SK-N-SH treated with all-trans-retinoic acid at 6 μM for 48 hours (cell line): ENCODE measurements at regions not wholly inside any gene's neighbourhood (a gene's known extent, or its start where the extent isn't known, plus 50 kb on each side); places are given as distances from the start of the nearest gene placed in this dataset.

Experiments
- ATAC-seq: fragments of 200-7000 bp; cut with Tn5 transposase; 3 replicates; pipeline ENCODE4 v1.9.1; 2020; ENCODE audit warnings: mild to moderate bottlenecking, moderate library complexity
- BACH2 ChIP-seq: fragments of 250-450 bp; sonication (Bioruptor Pico); IDR thresholded peaks from 2 replicates; pipeline ENCODE4 v1.9.0; 2021; ENCODE audit warnings: mild to moderate bottlenecking, borderline replicate concordance
- CSDC2 ChIP-seq: fragments of 250-450 bp; sonication (Bioruptor Pico); IDR thresholded peaks from 2 replicates; pipeline ENCODE4 v1.5.0; 2020; ENCODE audit warnings: mild to moderate bottlenecking, moderate library complexity
- ESRRG ChIP-seq: fragments of 250-450 bp; sonication (Bioruptor Pico); IDR thresholded peaks from 2 replicates; pipeline ENCODE4 v1.6.1; 2021; ENCODE audit warnings: mild to moderate bottlenecking
- GLIS3 ChIP-seq: fragments of 250-450 bp; sonication (Bioruptor Pico); IDR thresholded peaks from 2 replicates; pipeline ENCODE4 v1.5.0; 2020; ENCODE audit warnings: mild to moderate bottlenecking, moderate library complexity
- ISL1 ChIP-seq: fragments of 250-450 bp; sonication (Bioruptor Pico); IDR thresholded peaks from 2 replicates; pipeline ENCODE4 v2.1.2; 2022; ENCODE audit warnings: mild to moderate bottlenecking, moderate library complexity
- OSR1 ChIP-seq: fragments of 250-450 bp; sonication (Bioruptor Pico); IDR thresholded peaks from 2 replicates; pipeline ENCODE4 v1.8.0; 2022; ENCODE audit warnings: moderate library complexity, mild to moderate bottlenecking, inconsistent platforms
- PPARA ChIP-seq: fragments of 250-450 bp; sonication (Bioruptor Pico); IDR thresholded peaks from 2 replicates; pipeline ENCODE4 v1.5.0; 2020; ENCODE audit warnings: mild to moderate bottlenecking, borderline replicate concordance
- RARB ChIP-seq: fragments of 250-450 bp; sonication (Bioruptor Pico); IDR thresholded peaks from 2 replicates; pipeline ENCODE4 v1.8.0; 2021; ENCODE audit warnings: mild to moderate bottlenecking, moderate library complexity
- SNAI2 ChIP-seq: fragments of 250-450 bp; sonication (Bioruptor Pico); IDR thresholded peaks from 2 replicates; pipeline ENCODE4 v1.5.0; 2020; ENCODE audit warnings: mild to moderate bottlenecking, moderate library complexity
- TCF4 ChIP-seq: fragments of 250-450 bp; sonication (Bioruptor Pico); IDR thresholded peaks from 2 replicates; pipeline ENCODE4 v1.8.0; 2021; ENCODE audit warnings: mild to moderate bottlenecking, moderate library complexity, borderline replicate concordance
- TOX ChIP-seq: fragments of 250-450 bp; sonication (Bioruptor Pico); IDR thresholded peaks from 2 replicates; pipeline ENCODE4 v1.8.0; 2021; ENCODE audit warnings: mild to moderate bottlenecking, moderate library complexity, borderline replicate concordance
- ZC3H10 ChIP-seq: fragments of 250-450 bp; sonication (Bioruptor Pico); IDR thresholded peaks from 2 replicates; pipeline ENCODE4 v1.5.1; 2021; ENCODE audit warnings: mild to moderate bottlenecking, moderate library complexity
- ZFP3 ChIP-seq: fragments of 250-450 bp; sonication (Bioruptor Pico); IDR thresholded peaks from 2 replicates; pipeline ENCODE4 v1.5.0; 2020; ENCODE audit warnings: mild to moderate bottlenecking, moderate library complexity
- ZFP30 ChIP-seq: fragments of 450-650 bp; formaldehyde crosslinking; IDR thresholded peaks from 2 replicates; pipeline ENCODE4 v1.5.0; 2022; ENCODE audit warnings: mild to moderate bottlenecking, moderate library complexity
- ZNF565 ChIP-seq: fragments of 450-650 bp; formaldehyde crosslinking; conservative IDR thresholded peaks from 2 replicates; pipeline ENCODE4 v1.5.0; 2020; ENCODE audit warnings: low read depth, mild to moderate bottlenecking, moderate library complexity
- ZNF70 ChIP-seq: fragments of 450-650 bp; formaldehyde crosslinking; IDR thresholded peaks from 2 replicates; pipeline ENCODE4 v1.5.0; 2020; ENCODE audit warnings: mild to moderate bottlenecking, moderate library complexity
- ZNF8 ChIP-seq: fragments of 450-650 bp; formaldehyde crosslinking; IDR thresholded peaks from 2 replicates; pipeline ENCODE4 v1.5.0; 2020; ENCODE audit warnings: mild to moderate bottlenecking, moderate library complexity
- TF ChIP-seq, protein P1 (sequence below): fragments of 250-450 bp; sonication (Bioruptor Pico); IDR thresholded peaks from 2 replicates; pipeline ENCODE4 v1.5.0; 2020; ENCODE audit warnings: mild to moderate bottlenecking, moderate library complexity
- TF ChIP-seq, protein P2 (sequence below): fragments of 250-450 bp; sonication (Bioruptor Pico); IDR thresholded peaks from 2 replicates; pipeline ENCODE4 v1.8.0; 2021; ENCODE audit warnings: low read depth, mild to moderate bottlenecking, moderate library complexity, borderline replicate concordance
- TF ChIP-seq, protein P3 (sequence below): fragments of 250-450 bp; sonication (Bioruptor Pico); IDR thresholded peaks from 2 replicates; pipeline ENCODE4 v1.8.0; 2020; ENCODE audit warnings: mild to moderate bottlenecking, moderate library complexity, borderline replicate concordance
- TF ChIP-seq, protein P4 (sequence below): fragments of 250-450 bp; sonication (Bioruptor Pico); IDR thresholded peaks from 2 replicates; pipeline ENCODE4 v1.5.1; 2021; ENCODE audit warnings: mild to moderate bottlenecking, moderate library complexity
- TF ChIP-seq, protein P5 (sequence below): fragments of 250-450 bp; sonication (Bioruptor Pico); IDR thresholded peaks from 2 replicates; pipeline ENCODE4 v1.5.1; 2020; ENCODE audit warnings: low read depth, mild to moderate bottlenecking, moderate library complexity

DNA sequence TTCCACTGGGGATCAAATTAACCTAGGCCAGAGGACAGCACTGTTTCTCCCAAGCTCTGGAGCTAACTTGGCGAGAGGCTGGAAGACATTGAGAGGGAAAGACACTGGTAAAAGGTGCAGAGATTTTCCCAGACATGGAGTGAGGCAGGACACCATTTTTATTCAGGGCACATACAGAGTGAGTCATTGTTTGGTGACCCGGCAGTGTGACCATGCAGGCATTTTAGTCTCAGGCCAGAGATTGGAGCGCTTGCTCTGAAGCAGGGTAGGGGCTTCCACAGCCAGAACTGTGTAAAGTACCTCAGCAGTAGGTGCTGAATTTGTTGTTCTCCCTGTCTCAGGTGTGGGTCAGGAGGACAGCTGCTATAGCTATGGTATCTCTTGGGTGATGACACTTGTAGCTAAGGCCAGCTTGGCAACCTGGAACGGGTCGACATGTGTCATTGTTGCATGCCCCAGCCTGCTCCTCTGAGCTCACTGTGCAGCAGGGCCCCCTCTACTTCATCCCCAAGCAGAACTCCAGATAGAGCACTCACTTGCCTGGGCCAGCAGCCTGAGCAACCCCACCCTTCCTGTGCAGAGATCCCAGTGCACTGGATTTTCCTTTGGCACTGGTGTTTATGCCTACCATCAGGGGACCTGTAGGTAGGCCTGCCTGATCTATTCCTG lies 79.8 kb upstream of the ATP8A1 start:
- TF ChIP-seq SNAI2 (no peak), GLIS3 (no peak), TOX (CRISPR knock-in tag) (no peak), ZNF70 (CRISPR knock-in tag) (no peak), ISL1 (CRISPR knock-in tag) (no peak), ZFP3 (CRISPR knock-in tag) (no peak), ZNF565 (CRISPR knock-in tag) (no peak), CSDC2 (CRISPR knock-in tag) (no peak), RARB (CRISPR knock-in tag) (no peak), BACH2 (CRISPR knock-in tag) (no peak), ZNF8 (CRISPR knock-in tag) (no peak), ZFP30 (CRISPR knock-in tag) (no peak), ESRRG (CRISPR knock-in tag) (no peak), PPARA (CRISPR knock-in tag) (no peak), TCF4 (CRISPR knock-in tag) (no peak), OSR1 (CRISPR knock-in tag) (no peak)
- TF ChIP-seq, protein P1, sequence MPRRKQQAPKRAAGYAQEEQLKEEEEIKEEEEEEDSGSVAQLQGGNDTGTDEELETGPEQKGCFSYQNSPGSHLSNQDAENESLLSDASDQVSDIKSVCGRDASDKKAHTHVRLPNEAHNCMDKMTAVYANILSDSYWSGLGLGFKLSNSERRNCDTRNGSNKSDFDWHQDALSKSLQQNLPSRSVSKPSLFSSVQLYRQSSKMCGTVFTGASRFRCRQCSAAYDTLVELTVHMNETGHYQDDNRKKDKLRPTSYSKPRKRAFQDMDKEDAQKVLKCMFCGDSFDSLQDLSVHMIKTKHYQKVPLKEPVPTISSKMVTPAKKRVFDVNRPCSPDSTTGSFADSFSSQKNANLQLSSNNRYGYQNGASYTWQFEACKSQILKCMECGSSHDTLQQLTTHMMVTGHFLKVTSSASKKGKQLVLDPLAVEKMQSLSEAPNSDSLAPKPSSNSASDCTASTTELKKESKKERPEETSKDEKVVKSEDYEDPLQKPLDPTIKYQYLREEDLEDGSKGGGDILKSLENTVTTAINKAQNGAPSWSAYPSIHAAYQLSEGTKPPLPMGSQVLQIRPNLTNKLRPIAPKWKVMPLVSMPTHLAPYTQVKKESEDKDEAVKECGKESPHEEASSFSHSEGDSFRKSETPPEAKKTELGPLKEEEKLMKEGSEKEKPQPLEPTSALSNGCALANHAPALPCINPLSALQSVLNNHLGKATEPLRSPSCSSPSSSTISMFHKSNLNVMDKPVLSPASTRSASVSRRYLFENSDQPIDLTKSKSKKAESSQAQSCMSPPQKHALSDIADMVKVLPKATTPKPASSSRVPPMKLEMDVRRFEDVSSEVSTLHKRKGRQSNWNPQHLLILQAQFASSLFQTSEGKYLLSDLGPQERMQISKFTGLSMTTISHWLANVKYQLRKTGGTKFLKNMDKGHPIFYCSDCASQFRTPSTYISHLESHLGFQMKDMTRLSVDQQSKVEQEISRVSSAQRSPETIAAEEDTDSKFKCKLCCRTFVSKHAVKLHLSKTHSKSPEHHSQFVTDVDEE (CRISPR knock-in tag): no peak
- TF ChIP-seq, protein P2, sequence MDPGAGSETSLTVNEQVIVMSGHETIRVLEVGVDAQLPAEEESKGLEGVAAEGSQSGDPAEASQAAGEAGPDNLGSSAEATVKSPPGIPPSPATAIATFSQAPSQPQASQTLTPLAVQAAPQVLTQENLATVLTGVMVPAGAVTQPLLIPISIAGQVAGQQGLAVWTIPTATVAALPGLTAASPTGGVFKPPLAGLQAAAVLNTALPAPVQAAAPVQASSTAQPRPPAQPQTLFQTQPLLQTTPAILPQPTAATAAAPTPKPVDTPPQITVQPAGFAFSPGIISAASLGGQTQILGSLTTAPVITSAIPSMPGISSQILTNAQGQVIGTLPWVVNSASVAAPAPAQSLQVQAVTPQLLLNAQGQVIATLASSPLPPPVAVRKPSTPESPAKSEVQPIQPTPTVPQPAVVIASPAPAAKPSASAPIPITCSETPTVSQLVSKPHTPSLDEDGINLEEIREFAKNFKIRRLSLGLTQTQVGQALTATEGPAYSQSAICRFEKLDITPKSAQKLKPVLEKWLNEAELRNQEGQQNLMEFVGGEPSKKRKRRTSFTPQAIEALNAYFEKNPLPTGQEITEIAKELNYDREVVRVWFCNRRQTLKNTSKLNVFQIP (CRISPR knock-in tag): no peak
- TF ChIP-seq, protein P3, sequence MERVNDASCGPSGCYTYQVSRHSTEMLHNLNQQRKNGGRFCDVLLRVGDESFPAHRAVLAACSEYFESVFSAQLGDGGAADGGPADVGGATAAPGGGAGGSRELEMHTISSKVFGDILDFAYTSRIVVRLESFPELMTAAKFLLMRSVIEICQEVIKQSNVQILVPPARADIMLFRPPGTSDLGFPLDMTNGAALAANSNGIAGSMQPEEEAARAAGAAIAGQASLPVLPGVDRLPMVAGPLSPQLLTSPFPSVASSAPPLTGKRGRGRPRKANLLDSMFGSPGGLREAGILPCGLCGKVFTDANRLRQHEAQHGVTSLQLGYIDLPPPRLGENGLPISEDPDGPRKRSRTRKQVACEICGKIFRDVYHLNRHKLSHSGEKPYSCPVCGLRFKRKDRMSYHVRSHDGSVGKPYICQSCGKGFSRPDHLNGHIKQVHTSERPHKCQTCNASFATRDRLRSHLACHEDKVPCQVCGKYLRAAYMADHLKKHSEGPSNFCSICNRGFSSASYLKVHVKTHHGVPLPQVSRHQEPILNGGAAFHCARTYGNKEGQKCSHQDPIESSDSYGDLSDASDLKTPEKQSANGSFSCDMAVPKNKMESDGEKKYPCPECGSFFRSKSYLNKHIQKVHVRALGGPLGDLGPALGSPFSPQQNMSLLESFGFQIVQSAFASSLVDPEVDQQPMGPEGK (CRISPR knock-in tag): no peak
- TF ChIP-seq, protein P4, sequence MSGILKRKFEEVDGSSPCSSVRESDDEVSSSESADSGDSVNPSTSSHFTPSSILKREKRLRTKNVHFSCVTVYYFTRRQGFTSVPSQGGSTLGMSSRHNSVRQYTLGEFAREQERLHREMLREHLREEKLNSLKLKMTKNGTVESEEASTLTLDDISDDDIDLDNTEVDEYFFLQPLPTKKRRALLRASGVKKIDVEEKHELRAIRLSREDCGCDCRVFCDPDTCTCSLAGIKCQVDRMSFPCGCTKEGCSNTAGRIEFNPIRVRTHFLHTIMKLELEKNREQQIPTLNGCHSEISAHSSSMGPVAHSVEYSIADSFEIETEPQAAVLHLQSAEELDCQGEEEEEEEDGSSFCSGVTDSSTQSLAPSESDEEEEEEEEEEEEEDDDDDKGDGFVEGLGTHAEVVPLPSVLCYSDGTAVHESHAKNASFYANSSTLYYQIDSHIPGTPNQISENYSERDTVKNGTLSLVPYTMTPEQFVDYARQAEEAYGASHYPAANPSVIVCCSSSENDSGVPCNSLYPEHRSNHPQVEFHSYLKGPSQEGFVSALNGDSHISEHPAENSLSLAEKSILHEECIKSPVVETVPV (CRISPR knock-in tag): no peak
- ATAC-seq: no peak

DNA sequence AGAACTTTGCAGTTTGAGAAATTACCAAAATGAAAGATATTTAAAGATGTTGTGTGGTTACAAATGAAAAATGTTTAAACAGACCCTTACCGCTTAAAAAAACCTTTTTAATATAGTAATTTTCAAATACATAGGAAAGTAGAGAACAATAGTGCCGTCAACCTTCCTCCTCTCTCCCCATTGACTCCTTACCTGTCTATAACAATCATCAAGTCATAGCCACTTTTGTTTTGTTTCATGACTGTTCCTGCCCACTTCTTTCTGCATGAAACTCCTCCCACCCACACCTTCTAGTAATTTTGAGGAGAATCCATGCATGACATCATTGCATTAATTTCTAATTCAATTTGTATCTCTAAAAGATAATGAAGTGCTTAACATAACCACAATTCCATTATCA lies 76.5 kb upstream of the ATP8A1 start:
- no peak for ATAC-seq
- TF ChIP-seq TOX (CRISPR knock-in tag) (no peak), OSR1 (CRISPR knock-in tag) (no peak), ZNF8 (CRISPR knock-in tag) (no peak), ZC3H10 (CRISPR knock-in tag) (no peak), ZNF70 (CRISPR knock-in tag) (no peak), ZFP3 (CRISPR knock-in tag) (no peak), TCF4 (CRISPR knock-in tag) (no peak), ISL1 (CRISPR knock-in tag) (no peak), SNAI2 (no peak)
- TF ChIP-seq, protein P4 (CRISPR knock-in tag): no peak
- TF ChIP-seq, protein P1 (CRISPR knock-in tag): no peak
- TF ChIP-seq, protein P5, sequence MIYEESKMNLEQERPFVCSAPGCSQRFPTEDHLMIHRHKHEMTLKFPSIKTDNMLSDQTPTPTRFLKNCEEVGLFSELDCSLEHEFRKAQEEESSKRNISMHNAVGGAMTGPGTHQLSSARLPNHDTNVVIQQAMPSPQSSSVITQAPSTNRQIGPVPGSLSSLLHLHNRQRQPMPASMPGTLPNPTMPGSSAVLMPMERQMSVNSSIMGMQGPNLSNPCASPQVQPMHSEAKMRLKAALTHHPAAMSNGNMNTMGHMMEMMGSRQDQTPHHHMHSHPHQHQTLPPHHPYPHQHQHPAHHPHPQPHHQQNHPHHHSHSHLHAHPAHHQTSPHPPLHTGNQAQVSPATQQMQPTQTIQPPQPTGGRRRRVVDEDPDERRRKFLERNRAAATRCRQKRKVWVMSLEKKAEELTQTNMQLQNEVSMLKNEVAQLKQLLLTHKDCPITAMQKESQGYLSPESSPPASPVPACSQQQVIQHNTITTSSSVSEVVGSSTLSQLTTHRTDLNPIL: no peak
- TF ChIP-seq, protein P3 (CRISPR knock-in tag): no peak
